ENCODE measurements at regions not wholly inside any gene's neighbourhood (a gene's known extent, or its start where the extent isn't known, plus 50 kb on each side); places are given as distances from the start of the nearest gene placed in this dataset.

DNA sequence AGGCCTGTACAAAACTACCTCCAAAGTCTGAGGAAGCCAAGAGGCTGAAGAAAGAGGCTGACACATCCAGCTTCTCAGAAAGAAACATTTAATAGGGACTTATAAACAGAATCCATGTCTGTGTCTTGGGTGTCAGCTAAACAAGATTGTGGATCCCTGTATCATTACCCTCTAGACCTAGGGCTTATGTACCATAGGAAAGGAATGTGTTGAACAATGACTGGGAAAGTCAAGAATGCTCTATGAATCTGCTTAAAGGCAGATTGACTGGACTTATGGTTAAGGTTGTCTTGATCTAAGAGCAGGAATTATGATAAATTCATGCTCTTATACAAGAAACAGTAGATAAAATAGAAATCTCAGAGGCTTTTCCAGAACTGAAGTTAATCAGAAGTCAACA is 335.7 kb upstream of the RPS23 start:
- Histone ChIP-seq H3K36me3 (ENCODE audit: insufficient read depth, low read length) (no peaks in the 10 kb centered on the region), H3K9me3 (ENCODE audit: low read length) (no peaks in the 10 kb centered on the region), H3K4me1 (ENCODE audit: insufficient read depth, low read length) (no peaks in the 10 kb centered on the region), H3K27me3 (ENCODE audit: insufficient read depth, low read length) (no peaks in the 10 kb centered on the region), H3K4me3 (ENCODE audit: low read length) (no peak overlapping the region), H2AFZ (ENCODE audit: low read depth, low read length) (no peak overlapping the region)

DNA sequence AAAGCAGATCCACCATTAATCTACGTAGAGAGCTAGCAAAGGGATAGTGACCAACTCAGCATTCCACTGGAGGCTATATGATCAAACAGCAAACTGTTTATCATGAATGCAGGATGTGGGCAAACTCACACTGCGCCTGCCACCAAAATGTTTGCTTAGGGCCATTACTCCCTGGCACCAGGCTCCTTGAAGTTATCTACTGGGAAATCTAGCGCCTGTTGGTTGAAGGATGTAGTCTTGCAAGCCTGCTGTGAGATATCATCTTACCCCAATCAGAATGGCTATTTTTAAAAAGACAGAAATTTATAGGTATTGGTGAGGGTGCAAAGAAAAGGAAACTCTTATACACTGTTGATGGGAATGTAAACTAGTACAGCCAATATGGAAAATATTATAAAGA is 332.5 kb upstream of the RPS23 start:
- Histone ChIP-seq H3K4me3 (ENCODE audit: low read length) (no peak overlapping the region), H3K27me3 (ENCODE audit: insufficient read depth, low read length) (no peaks in the 10 kb centered on the region), H3K9me3 (ENCODE audit: low read length) (no peaks in the 10 kb centered on the region), H3K36me3 (ENCODE audit: insufficient read depth, low read length) (no peaks in the 10 kb centered on the region), H3K4me1 (ENCODE audit: insufficient read depth, low read length) (no peaks in the 10 kb centered on the region), H2AFZ (ENCODE audit: low read depth, low read length) (no peak overlapping the region)

DNA sequence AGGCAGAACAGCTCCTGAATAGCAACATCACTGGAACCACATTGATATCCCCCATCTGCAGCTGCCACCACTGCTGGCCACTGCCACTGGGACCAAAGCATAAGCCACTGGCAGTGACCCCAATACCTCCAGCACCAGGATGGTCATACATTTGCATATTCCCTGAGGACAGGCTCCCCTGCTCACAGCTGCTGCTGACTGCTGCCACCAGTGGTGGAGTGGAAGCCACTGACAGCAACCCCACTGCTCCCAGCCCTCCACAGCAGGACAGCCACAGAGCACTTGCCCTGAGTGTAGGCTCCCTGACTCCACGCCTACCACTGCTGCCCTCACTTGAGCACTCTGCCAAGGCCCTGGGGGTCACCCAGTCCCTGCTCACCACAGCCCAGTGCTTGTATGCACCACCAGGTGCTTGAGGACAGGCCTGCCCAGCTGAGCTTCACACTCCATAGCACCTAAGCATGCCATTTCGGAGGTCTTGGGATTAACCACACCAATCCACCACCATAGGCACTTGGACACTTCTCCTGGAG is 327.4 kb upstream of the RPS23 start:
- no peaks in the 10 kb centered on the region for H3K9me3 ChIP-seq (ENCODE audit: low read length)
- no peaks in the 10 kb centered on the region for H3K36me3 ChIP-seq (ENCODE audit: insufficient read depth, low read length)
- H3K4me3 ChIP-seq (ENCODE audit: low read length), result no peak overlapping the region
- no peak overlapping the region for H2AFZ ChIP-seq (ENCODE audit: low read depth, low read length)
- no peaks in the 10 kb centered on the region for H3K4me1 ChIP-seq (ENCODE audit: insufficient read depth, low read length)
- no peaks in the 10 kb centered on the region for H3K27me3 ChIP-seq (ENCODE audit: insufficient read depth, low read length)

DNA sequence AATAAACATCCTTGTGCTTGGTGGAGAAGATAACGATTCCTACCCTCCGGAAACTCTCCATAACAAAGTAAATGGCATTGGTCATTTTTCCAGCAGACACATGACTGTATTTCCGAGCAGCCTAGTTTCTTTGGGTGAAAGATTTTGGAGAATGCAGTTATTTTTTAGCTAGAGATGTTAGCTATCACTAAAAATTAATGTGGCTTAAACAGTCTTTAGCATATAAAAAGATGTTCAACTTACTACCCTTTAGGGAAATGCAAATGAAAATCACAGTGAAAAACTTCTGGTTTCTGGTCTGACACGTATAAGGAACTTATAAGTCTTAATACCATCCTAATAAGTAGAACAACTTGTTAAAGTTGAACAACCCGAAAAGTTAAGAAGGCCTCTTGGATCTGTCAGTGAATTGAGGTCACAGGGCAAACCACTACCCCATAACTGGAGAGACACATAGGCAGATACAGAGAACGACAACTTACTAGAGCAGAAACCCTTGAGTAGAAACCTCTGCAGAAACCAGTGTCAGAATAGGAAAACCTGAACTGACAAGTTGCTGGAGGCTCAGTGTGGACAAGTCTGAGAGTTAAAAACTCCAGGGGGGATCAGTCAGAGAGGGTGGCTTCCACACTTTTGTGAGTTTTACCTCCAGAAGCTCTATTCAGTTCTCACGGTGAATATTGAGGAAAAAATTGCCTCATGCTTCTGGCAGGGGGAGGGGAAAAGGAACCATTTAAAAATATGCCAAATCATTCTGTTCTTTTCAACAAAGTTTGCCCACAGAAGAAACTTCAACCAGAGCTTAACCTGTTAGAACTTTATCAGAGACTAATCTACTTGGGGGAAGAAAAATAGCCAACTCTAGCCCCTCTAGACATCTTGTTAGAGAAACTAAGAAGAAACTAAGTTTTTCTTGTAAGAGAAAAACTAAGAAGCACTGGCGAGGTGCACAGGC is 325.2 kb upstream of the RPS23 start:
- Histone ChIP-seq H3K27me3 (ENCODE audit: insufficient read depth, low read length) (no peaks in the 10 kb centered on the region), H3K4me3 (ENCODE audit: low read length) (no peak overlapping the region), H2AFZ (ENCODE audit: low read depth, low read length) (no peak overlapping the region), H3K36me3 (ENCODE audit: insufficient read depth, low read length) (no peaks in the 10 kb centered on the region), H3K4me1 (ENCODE audit: insufficient read depth, low read length) (no peaks in the 10 kb centered on the region), H3K9me3 (ENCODE audit: low read length) (no peaks in the 10 kb centered on the region)

DNA sequence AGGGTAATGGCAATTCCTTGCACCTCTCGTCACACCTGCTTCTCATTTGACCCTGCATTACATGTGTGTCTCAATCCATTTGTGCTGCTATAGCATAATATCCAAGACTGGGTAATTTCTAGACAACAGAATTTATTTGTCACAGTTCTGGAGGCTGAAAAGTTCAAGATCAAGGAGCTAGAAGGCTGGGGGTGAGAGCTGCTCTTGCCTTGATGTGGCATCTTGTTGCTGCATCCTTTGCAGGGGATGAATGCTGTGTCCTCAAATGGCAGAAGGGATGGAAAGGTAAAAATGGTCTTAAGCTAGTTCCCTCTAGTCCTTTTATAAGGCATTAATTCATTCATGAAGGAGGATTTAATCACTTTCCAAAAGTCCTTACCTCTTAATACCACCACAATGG is 323.7 kb upstream of the RPS23 start:
- H3K9me3 ChIP-seq (ENCODE audit: low read length), result no peaks in the 10 kb centered on the region
- H3K4me1 ChIP-seq (ENCODE audit: insufficient read depth, low read length), result no peaks in the 10 kb centered on the region
- no peaks in the 10 kb centered on the region for H3K36me3 ChIP-seq (ENCODE audit: insufficient read depth, low read length)
- no peak overlapping the region for H2AFZ ChIP-seq (ENCODE audit: low read depth, low read length)
- no peak overlapping the region for H3K4me3 ChIP-seq (ENCODE audit: low read length)
- H3K27me3 ChIP-seq (ENCODE audit: insufficient read depth, low read length), result no peaks in the 10 kb centered on the region

DNA sequence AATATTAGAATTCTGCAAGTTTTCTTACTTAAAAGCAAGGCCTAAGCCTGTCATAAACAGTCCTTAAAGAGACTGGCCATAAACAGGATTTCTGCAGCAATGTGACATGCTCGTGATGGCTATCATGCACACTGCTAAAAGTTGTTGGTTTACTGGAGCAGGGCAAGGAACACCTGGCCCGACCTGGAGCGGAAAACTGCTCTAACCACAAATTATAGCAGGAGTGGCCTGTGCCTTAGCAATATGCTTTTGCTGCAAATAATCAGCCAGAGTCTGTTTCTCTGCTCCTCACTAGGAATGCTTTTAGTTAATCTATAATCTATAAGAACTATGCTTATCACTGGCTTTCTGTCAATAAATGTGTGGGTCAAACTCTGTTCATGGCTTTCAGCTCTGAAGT is 322.9 kb upstream of the RPS23 start:
- no peak overlapping the region for H2AFZ ChIP-seq (ENCODE audit: low read depth, low read length)
- H3K27me3 ChIP-seq (ENCODE audit: insufficient read depth, low read length), result no peaks in the 10 kb centered on the region
- no peak overlapping the region for H3K4me3 ChIP-seq (ENCODE audit: low read length)
- H3K9me3 ChIP-seq (ENCODE audit: low read length), result no peaks in the 10 kb centered on the region
- H3K36me3 ChIP-seq (ENCODE audit: insufficient read depth, low read length), result no peaks in the 10 kb centered on the region
- no peaks in the 10 kb centered on the region for H3K4me1 ChIP-seq (ENCODE audit: insufficient read depth, low read length)

DNA sequence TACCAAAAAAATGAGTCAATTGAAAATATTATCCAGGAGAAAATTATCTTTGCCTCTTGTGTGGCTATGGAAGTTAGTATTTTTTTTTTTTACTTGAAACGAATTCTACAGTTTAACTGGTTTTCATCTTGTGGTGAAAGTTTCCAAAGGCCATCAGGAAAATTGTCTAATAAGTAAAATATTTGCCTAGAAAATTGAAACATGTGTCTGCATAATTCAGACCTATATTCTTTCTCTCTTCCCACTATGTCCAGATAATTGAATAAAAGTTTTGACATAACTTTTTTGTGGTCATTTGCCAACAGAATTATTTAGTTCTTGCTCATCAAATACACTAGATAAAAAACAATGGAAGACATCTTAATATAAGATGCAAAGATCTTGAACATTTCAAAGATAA is 321.5 kb upstream of the RPS23 start:
- no peaks in the 10 kb centered on the region for H3K27me3 ChIP-seq (ENCODE audit: insufficient read depth, low read length)
- H3K4me1 ChIP-seq (ENCODE audit: insufficient read depth, low read length), result no peaks in the 10 kb centered on the region
- no peaks in the 10 kb centered on the region for H3K9me3 ChIP-seq (ENCODE audit: low read length)
- no peak overlapping the region for H3K4me3 ChIP-seq (ENCODE audit: low read length)
- no peaks in the 10 kb centered on the region for H3K36me3 ChIP-seq (ENCODE audit: insufficient read depth, low read length)
- H2AFZ ChIP-seq (ENCODE audit: low read depth, low read length), result no peak overlapping the region

DNA sequence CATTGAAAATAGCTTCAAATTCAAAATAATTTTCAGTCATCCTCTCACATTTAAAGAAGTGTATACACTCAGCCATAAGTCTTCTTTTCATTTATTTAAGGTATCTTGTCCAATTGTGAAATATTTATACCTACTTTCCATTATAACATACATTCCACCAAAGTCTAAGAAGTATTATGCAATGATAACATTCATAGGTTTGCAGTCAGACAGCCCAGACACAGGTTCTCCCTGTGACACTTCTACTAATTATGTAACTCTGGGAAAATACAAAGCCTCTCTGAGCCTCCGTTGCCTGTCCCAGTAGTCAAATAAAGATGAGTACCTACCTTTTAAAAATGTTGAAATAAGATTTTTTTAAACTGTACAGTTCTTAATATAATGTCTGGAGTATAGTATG is 320.9 kb upstream of the RPS23 start:
- H3K36me3 ChIP-seq (ENCODE audit: insufficient read depth, low read length), result no peaks in the 10 kb centered on the region
- peaks cover 2% of the 10 kb centered on the region for H3K4me1 ChIP-seq (ENCODE audit: insufficient read depth, low read length)
- no peaks in the 10 kb centered on the region for H3K9me3 ChIP-seq (ENCODE audit: low read length)
- no peak overlapping the region for H3K4me3 ChIP-seq (ENCODE audit: low read length)
- no peak overlapping the region for H2AFZ ChIP-seq (ENCODE audit: low read depth, low read length)
- H3K27me3 ChIP-seq (ENCODE audit: insufficient read depth, low read length), result no peaks in the 10 kb centered on the region

DNA sequence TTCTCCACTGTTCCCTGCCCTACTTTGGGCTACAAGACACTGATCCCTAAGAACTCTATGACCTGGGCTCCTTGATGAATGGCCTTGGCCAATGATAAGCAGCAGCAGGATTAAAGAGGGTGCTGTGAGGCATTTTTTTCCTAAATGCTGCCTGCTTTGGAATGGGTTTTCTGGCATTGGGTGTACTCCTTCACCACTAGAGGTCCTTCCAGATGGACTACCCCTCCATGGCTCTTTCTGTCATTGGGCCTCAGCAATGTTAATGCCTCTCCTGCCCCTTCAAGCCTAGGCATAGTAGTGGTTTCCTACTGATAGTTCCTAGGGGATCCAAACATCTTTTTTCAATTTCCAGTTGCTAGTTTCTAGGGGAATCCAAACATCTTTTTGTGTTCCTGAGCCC is 319.3 kb upstream of the RPS23 start:
- Histone ChIP-seq H3K9me3 (ENCODE audit: low read length) (no peaks in the 10 kb centered on the region), H2AFZ (ENCODE audit: low read depth, low read length) (no peak overlapping the region), H3K36me3 (ENCODE audit: insufficient read depth, low read length) (no peaks in the 10 kb centered on the region), H3K27me3 (ENCODE audit: insufficient read depth, low read length) (no peaks in the 10 kb centered on the region), H3K4me1 (ENCODE audit: insufficient read depth, low read length) (peaks cover 11% of the 10 kb centered on the region), H3K4me3 (ENCODE audit: low read length) (no peak overlapping the region)

DNA sequence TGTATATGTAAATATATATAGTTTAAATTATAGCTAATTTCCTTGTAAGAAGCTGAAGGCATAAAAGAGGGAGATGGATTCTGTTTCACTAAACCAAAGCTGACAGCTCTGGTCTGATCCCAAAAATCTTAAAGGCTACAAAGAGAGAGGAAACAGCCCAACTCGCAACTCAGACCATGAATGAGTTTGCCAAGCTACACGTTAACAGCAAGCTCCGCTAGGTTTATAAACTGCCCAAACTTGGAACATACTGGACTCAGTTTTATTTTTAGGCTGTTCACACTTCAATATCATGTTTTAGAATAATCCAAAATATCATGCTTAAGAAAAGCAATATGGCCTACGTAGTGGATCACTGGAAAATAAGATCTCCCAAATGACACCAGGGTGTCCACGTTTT is 318.3 kb upstream of the RPS23 start:
- Histone ChIP-seq H3K9me3 (ENCODE audit: low read length) (no peaks in the 10 kb centered on the region), H3K36me3 (ENCODE audit: insufficient read depth, low read length) (no peaks in the 10 kb centered on the region), H3K27me3 (ENCODE audit: insufficient read depth, low read length) (no peaks in the 10 kb centered on the region), H2AFZ (ENCODE audit: low read depth, low read length) (no peak overlapping the region), H3K4me1 (ENCODE audit: insufficient read depth, low read length) (peaks cover 11% of the 10 kb centered on the region), H3K4me3 (ENCODE audit: low read length) (no peak overlapping the region)

DNA sequence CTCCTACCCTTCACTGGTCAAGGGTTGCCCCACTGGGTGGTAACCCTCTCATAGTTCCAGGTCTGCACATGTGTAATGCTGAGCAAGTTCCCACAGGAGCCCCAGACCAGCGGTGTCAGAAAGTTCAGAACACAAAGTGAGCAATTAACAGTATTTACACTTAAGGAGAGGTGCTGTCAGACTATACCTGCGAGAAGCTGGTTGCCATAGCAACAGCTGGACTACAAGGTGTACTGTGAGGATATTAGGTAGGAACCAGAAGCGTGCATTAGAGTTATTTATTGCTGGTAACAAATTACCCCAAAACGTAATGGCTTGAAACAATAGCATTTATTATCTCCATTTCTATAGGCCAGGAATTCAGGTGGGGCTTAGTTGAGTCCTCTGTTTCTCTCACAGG is 317.0 kb upstream of the RPS23 start:
- Histone ChIP-seq H3K36me3 (ENCODE audit: insufficient read depth, low read length) (no peaks in the 10 kb centered on the region), H3K27me3 (ENCODE audit: insufficient read depth, low read length) (no peaks in the 10 kb centered on the region), H3K4me1 (ENCODE audit: insufficient read depth, low read length) (peaks cover 16% of the 10 kb centered on the region), H3K4me3 (ENCODE audit: low read length) (no peak overlapping the region), H2AFZ (ENCODE audit: low read depth, low read length) (no peak overlapping the region), H3K9me3 (ENCODE audit: low read length) (no peaks in the 10 kb centered on the region)

DNA sequence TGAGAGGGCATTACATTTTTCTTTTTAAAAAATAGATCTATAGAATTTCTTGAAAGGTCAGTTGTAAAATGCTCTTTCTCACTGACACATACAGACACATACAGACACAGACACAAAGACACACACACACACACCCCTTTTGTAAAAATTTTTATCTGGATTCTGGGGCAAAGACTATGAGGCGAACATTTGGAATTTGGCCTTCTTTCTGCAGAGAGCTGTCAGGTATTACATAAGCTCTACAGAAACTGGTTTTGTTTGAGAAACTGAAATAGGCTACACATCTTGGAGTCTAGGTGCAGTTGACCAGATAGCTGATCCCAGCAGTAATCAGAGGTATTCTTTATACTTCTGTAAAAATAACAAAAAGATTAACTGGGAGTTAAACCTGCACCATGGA is 315.9 kb upstream of the RPS23 start:
- Histone ChIP-seq H3K9me3 (ENCODE audit: low read length) (no peaks in the 10 kb centered on the region), H3K27me3 (ENCODE audit: insufficient read depth, low read length) (no peaks in the 10 kb centered on the region), H3K4me3 (ENCODE audit: low read length) (no peak overlapping the region), H2AFZ (ENCODE audit: low read depth, low read length) (no peak overlapping the region), H3K4me1 (ENCODE audit: insufficient read depth, low read length) (peaks cover 16% of the 10 kb centered on the region), H3K36me3 (ENCODE audit: insufficient read depth, low read length) (no peaks in the 10 kb centered on the region)

DNA sequence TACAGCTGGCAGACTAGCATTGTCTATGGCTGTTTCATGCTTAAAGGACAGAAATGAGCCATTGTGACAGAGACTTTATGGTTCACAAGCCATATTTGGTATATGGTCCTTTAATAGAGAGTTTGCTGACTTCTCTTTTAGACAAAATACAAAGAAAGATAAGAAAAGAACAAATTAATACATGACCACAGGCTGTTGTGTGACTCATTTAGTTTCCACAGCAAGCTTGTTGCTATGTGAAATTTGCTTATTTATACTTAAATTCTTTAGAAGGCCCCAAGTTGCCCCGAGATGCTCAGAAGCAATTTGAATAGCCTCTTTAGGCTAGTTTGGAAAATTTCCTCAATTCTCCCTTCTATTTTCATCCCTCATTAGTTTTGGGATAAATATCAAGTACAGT is 315.3 kb upstream of the RPS23 start:
- H3K4me3 ChIP-seq (ENCODE audit: low read length), result no peak overlapping the region
- H3K36me3 ChIP-seq (ENCODE audit: insufficient read depth, low read length), result no peaks in the 10 kb centered on the region
- peaks cover 16% of the 10 kb centered on the region for H3K4me1 ChIP-seq (ENCODE audit: insufficient read depth, low read length)
- no peaks in the 10 kb centered on the region for H3K9me3 ChIP-seq (ENCODE audit: low read length)
- H2AFZ ChIP-seq (ENCODE audit: low read depth, low read length), result no peak overlapping the region
- H3K27me3 ChIP-seq (ENCODE audit: insufficient read depth, low read length), result no peaks in the 10 kb centered on the region

Data from neuron (in vitro differentiated cells).